ENCODE measurements at regions not wholly inside any gene's neighbourhood (a gene's known extent, or its start where the extent isn't known, plus 50 kb on each side); places are given as distances from the start of the nearest gene placed in this dataset.

- DNase-seq, result peak; percentile 26
Observed at GRCh38 chr15:85318048-85318731, 62.2 kb upstream of the AKAP13 start.

DNA sequence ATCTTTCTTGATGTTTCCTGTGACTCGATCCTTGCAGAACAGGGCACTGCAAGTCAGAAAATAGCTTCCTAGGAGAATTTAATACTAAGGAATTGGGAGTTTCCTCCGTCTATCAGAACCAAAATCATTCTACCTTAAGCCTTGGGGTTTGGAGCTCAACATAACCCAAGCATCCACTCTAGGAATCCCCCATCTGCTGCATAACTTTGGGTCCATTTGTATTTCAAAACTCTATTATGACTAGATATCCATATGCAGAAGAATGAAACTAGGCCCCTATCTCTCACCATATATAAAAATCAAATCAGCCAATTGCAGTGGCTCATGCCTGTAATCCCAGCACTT is 61.7 kb upstream of the AKAP13 start:
- H3K4me1 ChIP-seq (ENCODE audit: low read length), result peaks cover 7% of the 10 kb centered on the region; the same call in 1 of the 2 replicates
- H3F3A ChIP-seq (ENCODE audit: insufficient read depth, low read length), result no peaks in the 10 kb centered on the region
- H3K9ac ChIP-seq (ENCODE audit: low read length), result no peak overlapping the region
- TF ChIP-seq EZH2 (optimal IDR thresholded peaks at IDR 0.05; ENCODE audit: low read depth, low read length), result no peak
- TF ChIP-seq CTCF (IDR thresholded peaks at IDR 0.05; ENCODE audit: low read length), result no peak
- TF ChIP-seq EZH2phosphoT487 (IDR thresholded peaks at IDR 0.05; ENCODE audit: low read length), result no peak
- no peak for DNase-seq
- no peaks in the 10 kb centered on the region for H3K9me2 ChIP-seq (replicated peaks; ENCODE audit: insufficient read depth, low read length)
- H3K79me2 ChIP-seq (ENCODE audit: low read length), result no peaks in the 10 kb centered on the region
- H3K4me2 ChIP-seq (ENCODE audit: low read depth, low read length), result no peak overlapping the region
- H3K27me3 ChIP-seq (replicated peaks; ENCODE audit: insufficient read depth, low read length), result no peaks in the 10 kb centered on the region
- no peak overlapping the region for H3K27ac ChIP-seq (ENCODE audit: low read length)
- H4K20me1 ChIP-seq (ENCODE audit: insufficient read depth, low read length), result no peaks in the 10 kb centered on the region
- no peak overlapping the region for H3K4me3 ChIP-seq (ENCODE audit: low read length)
- no peaks in the 10 kb centered on the region for H3K9me3 ChIP-seq (replicated peaks; ENCODE audit: insufficient read depth, low read length)
- no peak overlapping the region for H2AFZ ChIP-seq (ENCODE audit: low read length)
- no peaks in the 10 kb centered on the region for H3K36me3 ChIP-seq (replicated peaks; ENCODE audit: insufficient read depth, low read length)

More at GRCh38 chr15:85318048-85318731, 62.2 kb upstream of the AKAP13 start:
- no peak overlapping the region for H3K4me3 ChIP-seq (ENCODE audit: low read length)
- TF ChIP-seq EZH2 (optimal IDR thresholded peaks at IDR 0.05; ENCODE audit: low read depth, low read length) (no peak), EZH2phosphoT487 (IDR thresholded peaks at IDR 0.05; ENCODE audit: low read length) (no peak), CTCF (IDR thresholded peaks at IDR 0.05; ENCODE audit: low read length) (peak; percentile 22)
- H3K9ac ChIP-seq (ENCODE audit: low read length), result no peak overlapping the region
- peaks cover 7% of the 10 kb centered on the region; the same call in 1 of the 2 replicates for H3K4me1 ChIP-seq (ENCODE audit: low read length)
- H2AFZ ChIP-seq (ENCODE audit: low read length), result no peak overlapping the region
- H3K36me3 ChIP-seq (replicated peaks; ENCODE audit: insufficient read depth, low read length), result no peaks in the 10 kb centered on the region
- H3K4me2 ChIP-seq (ENCODE audit: low read depth, low read length), result no peak overlapping the region
- no peaks in the 10 kb centered on the region for H3K9me2 ChIP-seq (replicated peaks; ENCODE audit: insufficient read depth, low read length)
- H3K27ac ChIP-seq (ENCODE audit: low read length), result no peak overlapping the region
- no peaks in the 10 kb centered on the region for H3K9me3 ChIP-seq (replicated peaks; ENCODE audit: insufficient read depth, low read length)
- no peaks in the 10 kb centered on the region for H4K20me1 ChIP-seq (ENCODE audit: insufficient read depth, low read length)
- no peaks in the 10 kb centered on the region for H3F3A ChIP-seq (ENCODE audit: insufficient read depth, low read length)
- no peaks in the 10 kb centered on the region for H3K27me3 ChIP-seq (replicated peaks; ENCODE audit: insufficient read depth, low read length)
- no peaks in the 10 kb centered on the region for H3K79me2 ChIP-seq (ENCODE audit: low read length)

DNA sequence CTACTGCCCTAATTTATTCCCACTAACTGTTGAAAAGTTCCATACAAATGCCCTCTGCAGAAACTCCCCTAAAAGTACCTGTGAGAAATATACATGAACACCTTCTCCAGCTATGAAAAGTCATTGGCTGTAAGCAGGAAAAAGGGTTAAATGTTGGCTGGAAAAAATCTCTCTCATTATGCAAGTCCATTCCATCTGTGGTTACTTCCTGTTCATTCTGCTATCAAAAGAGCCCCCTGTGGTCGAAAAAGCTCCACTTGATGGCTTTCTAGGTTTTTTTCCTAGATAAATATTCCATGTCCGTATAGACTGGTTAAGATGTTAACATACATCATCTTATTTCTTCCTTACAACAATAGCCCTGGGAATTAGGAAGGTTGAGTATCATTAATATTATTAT is 56.2 kb upstream of the AKAP13 start:
- no peak for TF ChIP-seq EZH2 (optimal IDR thresholded peaks at IDR 0.05; ENCODE audit: low read depth, low read length)
- no peak for TF ChIP-seq EZH2phosphoT487 (IDR thresholded peaks at IDR 0.05; ENCODE audit: low read length)
- TF ChIP-seq CTCF (IDR thresholded peaks at IDR 0.05; ENCODE audit: low read length), result no peak
- Histone ChIP-seq H3F3A (ENCODE audit: insufficient read depth, low read length) (peaks cover 2% of the 10 kb centered on the region), H3K4me2 (ENCODE audit: low read depth, low read length) (no peak overlapping the region), H3K9me2 (replicated peaks; ENCODE audit: insufficient read depth, low read length) (no peaks in the 10 kb centered on the region), H3K79me2 (ENCODE audit: low read length) (no peaks in the 10 kb centered on the region), H3K27me3 (replicated peaks; ENCODE audit: insufficient read depth, low read length) (no peaks in the 10 kb centered on the region), H2AFZ (ENCODE audit: low read length) (no peak overlapping the region), H3K36me3 (replicated peaks; ENCODE audit: insufficient read depth, low read length) (no peaks in the 10 kb centered on the region), H3K4me3 (ENCODE audit: low read length) (no peak overlapping the region), H3K9me3 (replicated peaks; ENCODE audit: insufficient read depth, low read length) (no peaks in the 10 kb centered on the region), H4K20me1 (ENCODE audit: insufficient read depth, low read length) (no peaks in the 10 kb centered on the region), H3K9ac (ENCODE audit: low read length) (no peak overlapping the region), H3K4me1 (ENCODE audit: low read length) (peaks cover 6% of the 10 kb centered on the region; the same call in 1 of the 2 replicates), H3K27ac (ENCODE audit: low read length) (no peak overlapping the region)
- no peak for DNase-seq
